ENCODE measurements at regions not wholly inside any gene's neighbourhood (a gene's known extent, or its start where the extent isn't known, plus 50 kb on each side); places are given as distances from the start of the nearest gene placed in this dataset.

- ATAC-seq (no peak), DNase-seq (no peak)
- Histone ChIP-seq H3K9me3 (no peaks in the 10 kb centered on the region), H3K36me3 (no peaks in the 10 kb centered on the region), H3K27ac (no peak overlapping the region), H3K4me3 (no peak overlapping the region), H3K4me1 (no peaks in the 10 kb centered on the region), H3K27me3 (no peaks in the 10 kb centered on the region)
- TF ChIP-seq CTCF (IDR thresholded peaks at IDR 0.05), result no peak
- intact Hi-C loops (cut with DNase I), result no loop called here
These were observed 414.4 kb downstream of the MTX2 start for GRCh38 chr2:176683618-176684111.

- intact Hi-C loops (cut with DNase I), result no loop called here
- no peak for DNase-seq
- peak; percentile 52 for ATAC-seq
These were observed 416.7 kb downstream of the MTX2 start for GRCh38 chr2:176685908-176686307.

GRCh38 chr2:176686328-176686727 is 417.1 kb downstream of the MTX2 start:
- ATAC-seq (no peak), DNase-seq (no peak)
- H3K4me3 ChIP-seq, result no peak overlapping the region
- H3K36me3 ChIP-seq, result no peaks in the 10 kb centered on the region
- no peak for TF ChIP-seq CTCF (IDR thresholded peaks at IDR 0.05)
- no peaks in the 10 kb centered on the region for H3K9me3 ChIP-seq
- H3K4me1 ChIP-seq, result no peaks in the 10 kb centered on the region
- no peaks in the 10 kb centered on the region for H3K27me3 ChIP-seq
- intact Hi-C loops (cut with DNase I), result no loop called here
- H3K27ac ChIP-seq, result no peak overlapping the region

More at GRCh38 chr2:176685908-176686307, 416.7 kb downstream of the MTX2 start:
- H3K4me3 ChIP-seq, result no peak overlapping the region
- no peaks in the 10 kb centered on the region for H3K27me3 ChIP-seq
- no peaks in the 10 kb centered on the region for H3K9me3 ChIP-seq
- no peak for TF ChIP-seq CTCF (IDR thresholded peaks at IDR 0.05)
- H3K36me3 ChIP-seq, result no peaks in the 10 kb centered on the region
- H3K27ac ChIP-seq, result no peak overlapping the region
- H3K4me1 ChIP-seq, result no peaks in the 10 kb centered on the region

GRCh38 chr2:176687342-176687741 is 418.1 kb downstream of the MTX2 start:
- Histone ChIP-seq H3K27ac (no peak overlapping the region), H3K36me3 (no peaks in the 10 kb centered on the region), H3K4me1 (no peaks in the 10 kb centered on the region), H3K4me3 (no peak overlapping the region), H3K9me3 (no peaks in the 10 kb centered on the region), H3K27me3 (no peaks in the 10 kb centered on the region)
- no peak for TF ChIP-seq CTCF (IDR thresholded peaks at IDR 0.05)
- intact Hi-C loops (cut with DNase I), result no loop called here
- DNase-seq (no peak), ATAC-seq (no peak)

GRCh38 chr2:176687944-176688343 is 418.7 kb downstream of the MTX2 start:
- intact Hi-C loops (cut with DNase I), result no loop called here
- Histone ChIP-seq H3K9me3 (no peaks in the 10 kb centered on the region), H3K27me3 (no peaks in the 10 kb centered on the region), H3K4me1 (no peaks in the 10 kb centered on the region), H3K4me3 (no peak overlapping the region), H3K36me3 (no peaks in the 10 kb centered on the region), H3K27ac (no peak overlapping the region)
- TF ChIP-seq CTCF (IDR thresholded peaks at IDR 0.05), result no peak
- ATAC-seq (no peak), DNase-seq (no peak)

- intact Hi-C loops (cut with DNase I), result no loop called here
- no peaks in the 10 kb centered on the region for H3K36me3 ChIP-seq
- H3K4me3 ChIP-seq, result no peak overlapping the region
- DNase-seq, result no peak
- peaks cover 6% of the 10 kb centered on the region for H3K27me3 ChIP-seq
- H3K27ac ChIP-seq, result no peak overlapping the region
- no peaks in the 10 kb centered on the region for H3K9me3 ChIP-seq
- H3K4me1 ChIP-seq, result no peaks in the 10 kb centered on the region
- TF ChIP-seq CTCF (IDR thresholded peaks at IDR 0.05), result no peak
- ATAC-seq, result no peak
These were observed 420.5 kb downstream of the MTX2 start for GRCh38 chr2:176689711-176690110.

Measured in upper lobe of right lung (tissue), 1 donor.